ENCODE measurements at regions not wholly inside any gene's neighbourhood (a gene's known extent, or its start where the extent isn't known, plus 50 kb on each side); places are given as distances from the start of the nearest gene placed in this dataset.

- CTCF ChIA-PET (ENCODE audit: low intra/inter-chr PET ratio): no interaction called here
- DNase-seq (ENCODE audit: extremely low read depth in 1 of 4, low spot score in 3 of 4) (no peak), FAIRE-seq (no peak), ATAC-seq (no peak)
- no peak overlapping the region for H3K4me2 ChIP-seq (ENCODE audit: insufficient read depth, low read length)
- H3K9me3 ChIP-seq (replicated peaks; ENCODE audit: control insufficient read depth, insufficient read depth, low read depth, low read length): no peaks in the 10 kb centered on the region
- H3K27ac ChIP-seq (ENCODE audit: extremely low read depth, low read depth, low read length): no peak overlapping the region
- 0% methylated on average over 8 of the region's 8 CpGs for WGBS (ENCODE audit: insufficient coverage, low coverage, missing lambda C conversion rate)
- H4K20me1 ChIP-seq (replicated peaks; ENCODE audit: control insufficient read depth, insufficient read depth, low read length): no peaks in the 10 kb centered on the region
- no peaks in the 10 kb centered on the region for H3K9me1 ChIP-seq (ENCODE audit: control insufficient read depth, insufficient read depth, low read length)
- no TSS peak for BruUV-seq (replicated peaks)
- TF ChIP-seq HNRNPL (IDR thresholded peaks at IDR 0.05; ENCODE audit: low read depth, low read length) (no peak), ARID3A (IDR thresholded peaks at IDR 0.05; ENCODE audit: borderline replicate concordance, low read depth, low read length) (no peak), ZNF830 (CRISPR knock-in tag; IDR thresholded peaks at IDR 0.05) (no peak), KDM2B (CRISPR knock-in tag; IDR thresholded peaks at IDR 0.05) (no peak), DEAF1 (CRISPR knock-in tag; IDR thresholded peaks at IDR 0.05) (no peak)
- in situ Hi-C loops (cut with MboI) (no loop called here), intact Hi-C loops (cut with micrococcal nuclease) (no loop called here)
- H3K79me2 ChIP-seq (ENCODE audit: control insufficient read depth, insufficient read depth, low read length): no peaks in the 10 kb centered on the region
- POLR2A ChIA-PET: interaction anchor here (0.8 kb wide), 1 partner anchor 40 kb away, joined by 3 read pairs; no protein-coding TSS in a partner anchor
- H3K36me3 ChIP-seq (ENCODE audit: control insufficient read depth, insufficient read depth, low read length): no peaks in the 10 kb centered on the region
- no peak overlapping the region for H3K9ac ChIP-seq (ENCODE audit: insufficient read depth in 1 of 2, low read depth in 2 of 2, low read length in 2 of 2)
- no peaks in the 10 kb centered on the region for H3K4me1 ChIP-seq (replicated peaks in 1 of 2; ENCODE audit: control insufficient read depth in 2 of 2, insufficient read depth in 2 of 2, low read length in 2 of 2)
- H3K4me3 ChIP-seq: no peak overlapping the region
- H2AFZ ChIP-seq (ENCODE audit: low read depth, low read length): no peak overlapping the region
- no peaks in the 10 kb centered on the region; a peak in 1 of 5 replicates for H3K27me3 ChIP-seq (ENCODE audit: control insufficient read depth in 2 of 2, insufficient read depth in 2 of 2, low read length in 2 of 2)
Observed at GRCh38 chr1:232690285-232690935, 60.5 kb upstream of the SIPA1L2 start.
